Upper lobe of left lung (tissue), 4 donors: ENCODE measurements at regions not wholly inside any gene's neighbourhood (a gene's known extent, or its start where the extent isn't known, plus 50 kb on each side); places are given as distances from the start of the nearest gene placed in this dataset.

Experiments
- CTCF ChIP-seq, 6 experiments: fragments of 450-650 bp in 4 of 6; fragments of 200-600 bp in 2 of 6; sonication (generic) in 2 of 6; IDR thresholded peaks; one replicate each; pipeline ENCODE4 v1.5.1; 2016 to 2019; ENCODE audit warnings: antibody characterized with exemption in 6 of 6
- EP300 ChIP-seq, 4 donors: sonication (generic); formaldehyde crosslinking; IDR thresholded peaks; one replicate each; pipeline ENCODE4 v1.5.1; 2017; ENCODE audit warnings: antibody characterized with exemption in 4 of 4, control low read depth in 2 of 4
- POLR2A ChIP-seq, 4 donors: fragments of 450-650 bp; IDR thresholded peaks; one replicate each; pipeline ENCODE4 v1.5.1; 2016 to 2017; ENCODE audit warnings: antibody characterized with exemption in 4 of 4, mild to moderate bottlenecking in 2 of 4
- POLR2AphosphoS5 ChIP-seq, 2 donors: sonication (generic); formaldehyde crosslinking; IDR thresholded peaks; one replicate each; pipeline ENCODE4 v1.5.1; 2017; ENCODE audit warnings: antibody characterized with exemption in 2 of 2

DNA sequence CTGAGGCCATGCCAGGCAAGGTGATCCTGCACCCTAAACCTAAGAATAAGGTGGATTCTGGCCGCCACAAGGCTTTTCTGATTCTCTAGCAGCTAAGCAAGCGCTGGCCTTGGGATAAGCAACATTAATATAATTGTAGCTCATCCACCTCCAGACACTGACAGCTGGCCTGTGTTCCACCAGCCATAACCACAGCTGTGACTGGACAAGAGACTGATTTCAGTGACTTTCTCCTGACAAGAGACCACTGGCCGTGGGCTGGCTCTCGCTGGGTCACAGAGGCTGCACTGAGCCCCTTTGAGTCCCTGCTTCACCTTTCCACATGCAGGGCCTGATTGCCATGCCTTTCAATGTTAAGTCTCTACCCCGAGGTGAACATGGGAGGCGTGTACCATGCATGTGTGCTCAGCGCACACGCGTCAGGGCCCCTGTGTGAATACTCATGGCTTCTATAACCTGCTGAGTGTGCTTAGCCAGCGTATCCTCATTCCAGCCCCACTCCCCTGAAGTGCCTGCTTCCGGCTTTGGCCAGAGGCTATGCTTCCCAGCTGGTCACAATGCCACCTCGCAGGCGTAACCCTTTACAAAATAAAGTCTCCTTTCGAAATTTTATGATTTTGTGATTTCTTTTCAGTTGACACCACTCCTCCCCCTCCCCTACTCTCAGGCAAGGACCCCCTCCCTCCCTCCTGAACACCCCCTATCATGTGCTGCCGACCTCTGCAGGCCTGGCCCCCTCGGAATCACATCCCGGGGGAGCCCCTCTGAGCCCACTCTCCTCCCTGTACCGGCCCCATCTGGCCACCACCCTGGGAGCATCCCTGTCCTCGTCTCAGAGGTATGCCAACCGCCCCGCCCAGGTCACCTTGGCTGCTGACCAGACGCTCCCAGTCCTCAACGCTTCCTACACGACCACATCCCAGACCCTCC lies 128.1 kb downstream of the CTTN start:
- TF ChIP-seq POLR2A (IDR thresholded peaks at IDR 0.05) (no peak), CTCF (IDR thresholded peaks at IDR 0.05) (no peak), POLR2AphosphoS5 (IDR thresholded peaks at IDR 0.05) (no peak), EP300 (IDR thresholded peaks at IDR 0.05) (no peak)
